NOMO-1 treated with DMSO at 0.1 percent for 48 hours (cell line): ENCODE measurements at regions not wholly inside any gene's neighbourhood (a gene's known extent, or its start where the extent isn't known, plus 50 kb on each side); places are given as distances from the start of the nearest gene placed in this dataset.
A peak's percentile ranks its signal among the peaks of the same experiment; 100 is the strongest.
"Not testable (repeated sequence)": the region's sequence is repeated elsewhere in the genome, so short reads cannot be mapped to it uniquely, and the experiment has no call there.

ENCODE experiments used
- DNase-seq: peaks from one replicate; lab custom pipeline; 2025; ENCODE audit not compliant: unreplicated experiment; lab: John Stamatoyannopoulos, UW

DNA sequence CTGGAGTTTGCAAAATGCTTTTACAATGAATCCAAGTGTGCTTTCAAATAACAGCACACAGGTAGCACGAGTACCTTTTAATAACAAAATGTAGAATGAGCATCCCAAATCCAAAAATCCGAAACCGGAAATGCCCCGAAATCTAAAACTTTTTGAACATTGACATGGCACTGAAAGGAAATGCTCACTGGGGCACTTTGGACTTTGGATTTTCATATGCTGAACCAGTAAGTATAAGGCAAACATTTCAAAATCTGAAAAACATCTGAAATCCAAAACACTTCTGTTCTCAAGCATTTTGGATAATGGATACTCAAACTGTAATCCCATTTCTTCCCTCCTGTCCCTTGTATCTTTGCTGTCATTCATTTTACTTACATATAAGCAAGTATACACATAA, 50.1 kb downstream of the GCNT4 start:
- DNase-seq: no peak

GRCh38 chr5:74995926-74996325, 56.4 kb downstream of the GCNT4 start:
- DNase-seq: no peak

- DNase-seq: no peak
Measured at GRCh38 chr5:74994826-74995225, 57.5 kb downstream of the GCNT4 start.

GRCh38 chr5:74993743-74994142, 58.6 kb downstream of the GCNT4 start:
- no peak for DNase-seq

DNA sequence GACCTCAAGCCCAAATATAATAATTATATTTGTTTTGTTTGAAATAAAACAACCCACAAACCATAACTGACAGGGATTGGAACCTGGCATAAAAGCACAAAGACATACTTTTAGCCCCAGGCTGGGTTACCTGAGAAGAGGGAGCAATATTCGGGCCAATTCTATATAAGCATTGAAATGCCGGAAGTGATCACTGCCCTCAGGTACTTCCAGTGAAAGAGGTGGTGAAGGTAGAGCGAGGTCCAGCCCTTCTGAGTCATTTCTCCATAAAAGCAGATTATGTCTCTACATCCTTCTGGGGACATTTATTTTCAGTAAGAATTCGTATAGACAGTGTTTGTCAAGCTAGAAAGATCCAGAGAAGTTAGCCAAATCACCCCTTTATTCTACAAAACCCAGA, 59.6 kb downstream of the GCNT4 start:
- no peak for DNase-seq

GRCh38 chr5:74991522-74991921, 60.8 kb downstream of the GCNT4 start:
- no peak for DNase-seq

- DNase-seq: peak; percentile 30
Measured at GRCh38 chr5:74990194-74990593, 62.2 kb downstream of the GCNT4 start.

DNA sequence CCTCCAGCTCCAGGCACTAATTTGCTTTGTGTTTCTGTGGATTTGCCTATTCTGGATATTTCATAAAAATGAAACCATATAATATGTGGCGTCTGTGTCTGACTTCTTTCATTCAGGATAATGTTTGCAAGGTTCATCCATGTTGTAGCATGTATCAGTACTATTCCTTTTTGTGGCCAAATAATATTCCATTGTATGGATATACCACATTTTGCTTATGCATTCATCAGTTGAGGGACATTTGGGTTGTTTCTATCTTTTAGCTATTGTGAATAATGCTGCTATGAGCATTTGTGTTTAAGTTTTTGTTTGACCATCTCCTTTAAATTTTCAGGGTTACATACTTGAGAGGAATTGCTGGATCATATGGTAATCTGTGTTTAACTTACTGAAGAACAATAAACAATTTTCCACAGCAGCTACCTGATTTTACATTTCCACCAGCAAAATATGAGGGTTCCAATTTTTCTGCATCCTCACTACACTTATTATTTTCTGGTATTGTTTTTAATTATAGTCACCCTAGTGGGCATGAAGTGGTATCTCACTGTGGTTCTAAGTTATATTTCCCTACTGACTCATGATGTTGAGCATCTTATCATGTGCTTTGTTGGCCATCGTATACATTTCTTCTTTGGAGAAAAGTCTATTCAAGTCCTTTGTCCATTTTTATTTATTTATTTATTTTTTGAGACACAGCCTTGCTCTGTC, 63.9 kb downstream of the GCNT4 start:
- no peak for DNase-seq

DNA sequence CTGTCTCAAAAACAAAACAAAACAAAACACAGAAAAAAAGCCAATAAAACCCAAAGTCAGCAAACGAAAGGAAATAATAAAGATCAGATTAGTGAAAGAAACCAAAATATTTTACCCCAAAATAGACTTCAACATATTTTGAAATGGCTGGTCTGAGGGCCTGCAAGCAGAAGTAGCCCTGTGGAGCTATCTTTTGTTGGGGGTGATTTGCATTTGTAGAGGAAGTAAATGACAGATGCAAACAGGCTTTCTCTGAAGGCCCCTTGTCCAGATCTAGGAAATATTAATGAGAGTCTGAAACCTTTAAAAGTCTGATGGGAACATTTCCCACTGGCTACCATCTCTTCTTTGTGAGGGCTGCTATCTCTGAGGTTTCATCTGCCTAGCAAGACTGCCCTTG, 74.0 kb downstream of the GCNT4 start:
- peak; percentile 61 for DNase-seq

DNA sequence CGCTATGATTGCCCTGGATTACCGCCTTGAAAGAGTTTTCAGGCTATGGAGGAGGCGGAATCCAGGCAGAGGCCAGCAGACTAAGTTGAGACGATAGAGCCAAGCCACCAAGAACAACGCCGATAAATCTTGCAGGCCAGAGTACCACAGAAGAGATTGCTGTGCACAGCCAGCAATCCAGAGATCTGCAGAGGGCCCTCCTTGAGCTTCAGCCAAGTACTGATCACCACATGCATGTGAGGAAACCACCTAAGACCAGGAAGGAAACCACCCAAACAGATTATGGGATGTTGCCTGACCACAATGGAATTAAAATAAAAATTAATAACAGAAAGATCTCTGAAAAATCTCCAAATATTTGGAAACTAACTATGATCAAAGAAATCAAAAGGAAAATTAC, 74.9 kb downstream of the GCNT4 start:
- peak; percentile 18 for DNase-seq

DNA sequence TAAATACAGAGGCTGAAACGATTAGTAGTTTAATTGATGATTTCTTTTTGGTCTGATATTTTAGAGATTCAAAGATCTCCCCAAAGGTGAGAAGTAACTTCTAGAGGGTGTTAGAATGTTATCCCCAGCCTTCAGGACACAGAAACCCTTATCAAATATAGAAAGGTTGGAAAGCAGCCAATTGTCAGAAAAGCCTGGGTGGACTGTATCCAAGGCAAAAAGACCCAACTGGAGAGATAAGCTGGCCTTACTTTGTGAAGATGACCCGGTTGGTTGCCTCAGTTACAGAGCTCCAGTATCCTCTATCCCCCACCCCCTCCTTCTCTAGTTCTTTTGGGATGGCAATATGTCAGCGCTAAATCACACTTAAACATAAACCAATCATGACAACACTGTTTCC, 75.7 kb downstream of the GCNT4 start:
- DNase-seq: no peak

DNA sequence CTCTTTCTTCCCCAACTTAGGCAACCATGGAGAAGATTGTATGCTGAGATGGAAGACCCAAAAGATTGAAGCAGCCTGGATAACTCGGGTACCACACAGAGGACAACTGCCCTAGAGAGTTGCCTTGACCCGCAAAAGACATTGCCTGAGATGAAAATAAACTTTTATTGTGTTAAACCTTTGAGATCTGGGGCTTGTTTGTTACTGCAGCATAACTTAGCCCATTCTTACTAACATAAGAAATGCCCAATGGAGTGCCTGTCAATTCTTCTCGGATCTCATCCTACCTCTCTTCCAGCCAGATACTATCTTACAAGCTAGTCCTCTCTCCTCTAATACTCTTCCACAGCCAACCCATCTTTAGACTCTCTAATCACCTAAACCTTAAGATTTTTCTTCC, 76.8 kb downstream of the GCNT4 start:
- no peak for DNase-seq

DNA sequence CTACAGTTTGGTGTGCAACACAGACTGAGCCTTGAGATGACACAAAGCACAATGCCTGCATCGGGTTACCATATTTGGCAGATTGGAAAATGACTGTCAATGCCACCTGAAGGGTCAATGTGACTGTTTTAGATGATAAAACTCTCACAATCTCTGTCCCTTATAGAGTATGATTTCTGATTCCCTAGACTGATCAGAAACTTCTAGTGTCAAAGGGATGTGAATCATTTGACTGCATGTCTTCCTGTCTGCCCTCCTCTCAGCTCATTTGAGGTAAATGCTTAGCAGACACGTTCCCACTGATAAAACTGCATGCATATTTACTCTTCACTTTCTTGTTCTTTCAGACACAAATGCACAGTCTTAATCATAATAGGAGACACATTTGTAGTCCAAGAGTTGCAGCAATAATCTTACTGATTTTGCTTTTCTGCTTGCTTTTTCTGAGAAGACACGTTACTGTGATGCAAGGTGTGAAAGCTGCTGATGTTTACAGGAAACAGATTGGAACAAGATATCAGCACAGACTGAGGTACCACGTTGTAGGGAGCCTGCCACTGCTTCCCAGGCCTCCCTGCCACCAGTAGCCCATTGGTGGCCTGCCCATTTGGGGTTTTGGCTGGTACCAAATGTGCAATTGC, 77.8 kb downstream of the GCNT4 start:
- DNase-seq: no peak

- no peak for DNase-seq
Measured at GRCh38 chr5:74973694-74974093, 78.7 kb downstream of the GCNT4 start.

DNA sequence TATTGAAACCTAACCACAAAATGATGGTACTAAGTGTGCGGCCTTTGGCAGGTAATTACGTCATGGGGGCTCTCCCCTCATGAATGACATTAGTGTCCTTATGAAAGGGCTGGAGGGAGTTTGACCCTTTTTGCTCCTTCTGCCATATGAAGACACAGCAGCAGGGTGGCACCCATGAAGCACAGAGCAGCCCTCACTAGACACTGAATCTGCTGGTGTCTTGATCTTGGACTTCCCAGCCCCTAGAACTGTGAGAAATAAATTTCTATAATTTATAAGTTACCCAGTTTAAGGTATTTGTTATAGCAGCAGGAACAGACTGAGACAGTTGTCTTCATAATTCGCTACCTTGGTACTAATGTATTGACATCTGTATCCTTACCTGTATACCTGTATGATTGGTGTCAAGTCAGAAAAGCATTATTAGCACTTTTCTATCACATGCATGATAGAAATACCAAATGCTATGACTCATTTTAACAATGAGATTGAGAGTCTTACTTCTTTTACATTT, 80.4 kb downstream of the GCNT4 start:
- DNase-seq: no peak

DNA sequence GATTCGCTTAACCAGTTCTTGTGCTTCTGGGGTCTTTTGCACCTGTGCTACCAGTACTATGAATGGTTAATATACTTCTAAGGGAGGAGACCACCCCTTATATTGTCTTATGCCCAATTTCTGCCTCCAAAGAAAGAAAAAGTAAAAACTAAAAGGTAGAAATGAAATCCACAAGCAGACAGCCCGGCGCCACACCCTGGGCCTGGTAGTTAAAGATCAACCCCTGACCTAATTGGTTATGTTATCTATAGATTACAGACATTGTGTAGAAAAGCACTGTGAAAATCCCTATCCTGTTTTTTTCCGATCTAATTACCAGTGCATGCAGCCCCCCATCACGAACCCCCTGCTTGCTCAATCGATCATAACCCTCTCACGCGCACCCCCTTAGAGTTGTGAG, 81.5 kb downstream of the GCNT4 start:
- not testable (repeated sequence) for DNase-seq

GRCh38 chr5:74969726-74970125, 82.6 kb downstream of the GCNT4 start:
- DNase-seq: no peak

DNA sequence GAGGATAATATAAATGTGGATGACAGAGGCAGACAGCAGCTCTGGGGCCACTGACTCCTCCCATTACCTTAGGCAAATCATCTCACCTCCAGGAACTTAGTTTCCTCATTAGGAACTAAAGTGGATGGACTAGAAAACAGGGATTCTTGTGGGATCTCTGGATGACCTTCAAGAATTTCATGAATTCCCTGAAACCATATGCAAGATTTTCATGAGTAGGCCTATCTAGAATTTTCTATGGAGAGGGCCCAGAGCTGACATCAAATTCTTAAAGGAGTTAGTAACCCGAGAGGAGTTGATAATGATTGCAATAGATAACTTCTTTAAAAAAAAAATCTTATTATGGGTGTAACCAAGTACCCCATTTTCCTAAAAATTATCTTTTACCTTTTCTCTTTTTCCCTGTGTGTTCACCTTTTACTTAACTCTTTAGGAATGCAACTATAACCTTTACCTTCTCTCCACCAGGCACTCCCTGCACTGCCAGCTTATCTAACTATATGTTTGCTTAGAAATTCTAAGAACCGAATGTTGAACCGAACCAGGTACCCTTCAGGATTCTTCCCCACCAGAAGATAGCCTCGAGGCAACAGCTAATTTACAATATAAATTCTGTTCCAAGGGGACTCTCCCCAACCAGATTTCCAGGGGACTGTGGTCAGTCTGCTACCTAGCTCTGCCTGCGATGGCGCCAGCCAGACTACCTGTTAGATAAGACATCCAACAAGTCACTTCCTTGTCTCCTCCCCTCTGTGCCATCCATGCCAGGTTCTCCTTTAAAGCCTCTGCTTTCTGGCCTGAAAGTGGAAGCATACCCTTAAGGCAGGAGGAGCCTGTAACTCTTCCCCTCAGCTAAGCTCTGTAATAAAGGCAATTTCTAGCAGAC, 86.0 kb downstream of the GCNT4 start:
- DNase-seq: no peak

- DNase-seq: peak; percentile 34
Measured at GRCh38 chr5:74963407-74963806, 89.0 kb downstream of the GCNT4 start.

GRCh38 chr5:74957906-74958305, 91.7 kb upstream of the FAM169A start:
- DNase-seq: no peak

GRCh38 chr5:74957029-74957784, 91.0 kb upstream of the FAM169A start:
- no peak for DNase-seq
